HepG2 (cell line): ENCODE measurements at regions not wholly inside any gene's neighbourhood (a gene's known extent, or its start where the extent isn't known, plus 50 kb on each side); places are given as distances from the start of the nearest gene placed in this dataset.

ENCODE experiments used
- EP300 ChIP-seq, 3 experiments: sonication (generic) in 1 of 3; formaldehyde crosslinking in 1 of 3; IDR thresholded peaks; 2 replicates each; pipeline versions ENCODE4 v1.5.1 to v1.6.1; 2011 to 2020; ENCODE audit warnings: low read depth in 2 of 3, low read length in 2 of 3, borderline replicate concordance in 1 of 3, improper control_type of control experiment in 1 of 3, mild to moderate bottlenecking in 1 of 3, missing genetic modification reagents in 1 of 3, moderate library complexity in 1 of 3
- FOXK2 ChIP-seq: fragments of 450-650 bp; IDR thresholded peaks from 2 replicates; pipeline ENCODE4 v1.6.1; 2016
- TF ChIP-seq, protein P1 (sequence below): sonication (generic); formaldehyde crosslinking; IDR thresholded peaks from 2 replicates; pipeline ENCODE4 v1.4.0; 2020; ENCODE audit warnings: mild to moderate bottlenecking, missing genetic modification reagents
- TF ChIP-seq, protein P2 (sequence below): sonication (generic); formaldehyde crosslinking; IDR thresholded peaks from 2 replicates; pipeline ENCODE4 v1.4.0; 2020; ENCODE audit warnings: missing genetic modification reagents

DNA sequence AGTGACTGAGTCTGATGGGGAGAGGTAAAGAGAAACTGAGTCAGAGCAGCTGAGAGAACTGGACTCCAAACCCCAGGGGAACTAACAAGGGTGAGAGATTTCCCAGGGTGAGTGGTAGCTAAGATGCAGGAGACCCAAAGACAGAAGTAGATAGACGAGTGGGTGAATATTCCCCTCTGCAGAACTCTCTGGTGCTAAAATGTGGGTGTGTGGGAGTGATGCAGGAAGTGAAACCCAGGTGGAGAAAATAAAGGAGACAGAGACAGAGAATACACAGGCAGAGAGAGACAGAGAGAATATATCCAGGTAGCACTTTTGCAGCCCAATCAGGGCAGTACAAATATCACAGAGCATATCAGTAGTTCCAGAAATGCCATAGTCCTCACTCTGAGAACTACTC lies 212.5 kb upstream of the ZIC3 start:
- TF ChIP-seq FOXK2 (no peak), EP300 (IDR thresholded peaks at IDR 0.05; ENCODE audit: low read depth in 2 of 2, low read length in 2 of 2) (no peak), EP300 (CRISPR knock-in tag; IDR thresholded peaks at IDR 0.05; ENCODE audit: borderline replicate concordance) (no peak)
- TF ChIP-seq, protein P1, sequence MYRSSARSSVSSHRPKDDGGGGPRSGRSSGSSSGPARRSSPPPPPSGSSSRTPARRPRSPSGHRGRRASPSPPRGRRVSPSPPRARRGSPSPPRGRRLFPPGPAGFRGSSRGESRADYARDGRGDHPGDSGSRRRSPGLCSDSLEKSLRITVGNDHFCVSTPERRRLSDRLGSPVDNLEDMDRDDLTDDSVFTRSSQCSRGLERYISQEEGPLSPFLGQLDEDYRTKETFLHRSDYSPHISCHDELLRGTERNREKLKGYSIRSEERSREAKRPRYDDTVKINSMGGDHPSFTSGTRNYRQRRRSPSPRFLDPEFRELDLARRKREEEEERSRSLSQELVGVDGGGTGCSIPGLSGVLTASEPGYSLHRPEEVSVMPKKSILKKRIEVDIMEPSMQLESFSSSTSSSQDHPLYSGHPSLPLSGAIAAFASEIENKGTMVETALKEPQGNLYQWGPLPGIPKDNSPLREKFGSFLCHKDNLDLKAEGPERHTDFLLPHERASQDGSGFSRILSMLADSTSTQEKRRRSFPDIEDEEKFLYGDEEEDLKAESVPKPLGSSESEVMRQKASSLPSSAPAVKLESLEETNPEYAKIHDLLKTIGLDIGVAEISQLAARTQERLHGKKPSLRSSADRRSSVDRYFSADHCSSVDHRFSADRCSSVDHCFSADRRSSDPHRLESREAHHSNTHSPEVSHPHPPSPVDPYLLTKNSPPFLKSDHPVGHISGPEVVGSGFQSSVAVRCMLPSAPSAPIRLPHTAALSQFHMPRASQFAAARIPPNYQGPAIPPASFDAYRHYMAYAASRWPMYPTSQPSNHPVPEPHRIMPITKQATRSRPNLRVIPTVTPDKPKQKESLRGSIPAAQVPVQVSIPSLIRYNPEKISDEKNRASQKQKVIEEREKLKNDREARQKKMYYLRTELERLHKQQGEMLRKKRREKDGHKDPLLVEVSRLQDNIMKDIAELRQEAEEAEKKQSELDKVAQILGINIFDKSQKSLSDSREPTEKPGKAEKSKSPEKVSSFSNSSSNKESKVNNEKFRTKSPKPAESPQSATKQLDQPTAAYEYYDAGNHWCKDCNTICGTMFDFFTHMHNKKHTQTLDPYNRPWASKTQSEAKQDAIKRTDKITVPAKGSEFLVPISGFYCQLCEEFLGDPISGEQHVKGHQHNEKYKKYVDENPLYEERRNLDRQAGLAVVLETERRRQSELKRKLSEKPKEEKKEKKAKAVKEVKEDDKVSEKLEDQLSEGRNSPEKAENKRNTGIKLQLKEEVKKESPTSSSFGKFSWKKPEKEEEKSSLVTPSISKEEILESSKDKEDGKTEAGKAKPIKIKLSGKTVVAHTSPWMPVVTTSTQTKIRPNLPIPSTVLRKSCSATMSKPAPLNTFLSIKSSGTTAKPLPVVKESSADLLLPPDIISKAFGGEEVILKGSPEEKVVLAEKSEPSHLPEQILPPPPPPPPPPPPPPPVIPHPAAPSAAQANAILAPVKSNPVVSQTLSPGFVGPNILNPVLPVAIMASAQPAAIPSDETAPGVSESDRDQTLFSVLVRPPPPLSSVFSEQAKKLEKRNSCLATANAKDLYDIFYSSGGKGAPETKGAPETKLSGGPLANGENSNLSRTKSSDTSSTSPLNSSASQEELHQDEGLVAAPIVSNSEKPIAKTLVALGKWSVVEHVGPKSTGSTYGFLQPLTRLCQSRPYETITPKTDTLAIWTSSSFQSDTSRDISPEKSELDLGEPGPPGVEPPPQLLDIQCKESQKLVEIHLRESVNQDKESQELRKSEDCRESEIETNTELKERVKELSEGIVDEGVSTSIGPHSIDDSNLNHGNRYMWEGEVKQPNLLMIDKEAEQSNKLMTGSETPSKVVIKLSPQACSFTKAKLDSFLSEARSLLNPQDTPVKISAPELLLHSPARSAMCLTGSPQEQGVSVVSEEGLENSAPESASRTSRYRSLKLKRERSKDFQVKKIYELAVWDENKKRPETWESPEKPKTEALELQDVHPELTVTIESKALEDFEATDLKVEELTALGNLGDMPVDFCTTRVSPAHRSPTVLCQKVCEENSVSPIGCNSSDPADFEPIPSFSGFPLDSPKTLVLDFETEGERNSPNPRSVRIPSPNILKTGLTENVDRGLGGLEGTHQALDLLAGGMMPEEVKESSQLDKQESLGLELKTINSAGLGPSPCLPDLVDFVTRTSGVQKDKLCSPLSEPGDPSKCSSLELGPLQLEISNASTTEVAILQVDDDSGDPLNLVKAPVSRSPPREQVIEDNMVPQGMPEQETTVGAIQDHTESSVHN = no peak
- TF ChIP-seq, protein P2, sequence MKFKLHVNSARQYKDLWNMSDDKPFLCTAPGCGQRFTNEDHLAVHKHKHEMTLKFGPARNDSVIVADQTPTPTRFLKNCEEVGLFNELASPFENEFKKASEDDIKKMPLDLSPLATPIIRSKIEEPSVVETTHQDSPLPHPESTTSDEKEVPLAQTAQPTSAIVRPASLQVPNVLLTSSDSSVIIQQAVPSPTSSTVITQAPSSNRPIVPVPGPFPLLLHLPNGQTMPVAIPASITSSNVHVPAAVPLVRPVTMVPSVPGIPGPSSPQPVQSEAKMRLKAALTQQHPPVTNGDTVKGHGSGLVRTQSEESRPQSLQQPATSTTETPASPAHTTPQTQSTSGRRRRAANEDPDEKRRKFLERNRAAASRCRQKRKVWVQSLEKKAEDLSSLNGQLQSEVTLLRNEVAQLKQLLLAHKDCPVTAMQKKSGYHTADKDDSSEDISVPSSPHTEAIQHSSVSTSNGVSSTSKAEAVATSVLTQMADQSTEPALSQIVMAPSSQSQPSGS (CRISPR knock-in tag) = no peak
